Bronchial epithelial cell (primary cell): ENCODE measurements at regions not wholly inside any gene's neighbourhood (a gene's known extent, or its start where the extent isn't known, plus 50 kb on each side); places are given as distances from the start of the nearest gene placed in this dataset.
A peak's percentile ranks its signal among the peaks of the same experiment; 100 is the strongest.
"Not testable (repeated sequence)": the region's sequence is repeated elsewhere in the genome, so short reads cannot be mapped to it uniquely, and the experiment has no call there.

ENCODE experiments used
- DNase-seq: peaks from one replicate; pipeline ENCODE4 v3.0.0-alpha.2; 2010; ENCODE audit warnings: low read depth
- FAIRE-seq: peaks from 2 replicates; lab custom pipeline; 2011; peaks lifted over from hg19 to GRCh38; lab: Jason Lieb, UNC
- H3K27me3 ChIP-seq: 2 replicates; pipeline ENCODE4 v1.5.1; 2011; ENCODE audit warnings: low read length; ENCODE audit not compliant: control insufficient read depth, insufficient read depth
- H3K36me3 ChIP-seq: 2 replicates; pipeline ENCODE4 v1.5.1; 2011; ENCODE audit warnings: low read length; ENCODE audit not compliant: control insufficient read depth, insufficient read depth
- H3K4me3 ChIP-seq: 2 replicates; pipeline ENCODE4 v1.5.1; 2011; ENCODE audit warnings: mild to moderate bottlenecking, low read depth, low read length, control low read depth
- TF ChIP-seq, protein P1 (sequence below): IDR thresholded peaks from 2 replicates; pipeline ENCODE4 v1.5.1; 2011; ENCODE audit warnings: mild to moderate bottlenecking, moderate library complexity, low read length, control low read depth, inconsistent platforms; ENCODE audit not compliant: insufficient read depth, severe bottlenecking

DNA sequence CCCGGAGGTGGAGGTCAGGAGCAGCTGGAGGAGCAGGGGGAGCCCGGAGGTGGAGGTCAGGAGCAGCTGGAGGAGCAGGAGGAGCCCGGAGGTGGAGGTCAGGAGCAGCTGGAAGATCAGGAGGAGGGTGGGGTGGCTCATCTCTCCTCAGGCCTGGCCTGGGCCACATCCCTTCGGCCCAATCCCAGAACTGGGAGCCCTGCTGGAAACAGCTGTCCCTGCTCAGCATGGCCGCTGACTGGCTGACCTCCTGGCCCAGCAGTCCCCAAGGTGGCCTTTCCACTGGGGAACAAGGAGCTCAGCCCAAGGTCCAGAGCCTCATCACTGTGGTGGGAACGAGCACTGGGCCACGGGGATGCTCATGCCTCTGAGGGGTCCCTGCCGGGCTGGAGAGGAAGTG lies 66.6 kb upstream of the LAPTM4A start:
- Histone ChIP-seq H3K36me3 (no peaks in the 10 kb centered on the region), H3K27me3 (no peaks in the 10 kb centered on the region), H3K4me3 (no peak overlapping the region)
- no peak for FAIRE-seq
- TF ChIP-seq, protein P1, sequence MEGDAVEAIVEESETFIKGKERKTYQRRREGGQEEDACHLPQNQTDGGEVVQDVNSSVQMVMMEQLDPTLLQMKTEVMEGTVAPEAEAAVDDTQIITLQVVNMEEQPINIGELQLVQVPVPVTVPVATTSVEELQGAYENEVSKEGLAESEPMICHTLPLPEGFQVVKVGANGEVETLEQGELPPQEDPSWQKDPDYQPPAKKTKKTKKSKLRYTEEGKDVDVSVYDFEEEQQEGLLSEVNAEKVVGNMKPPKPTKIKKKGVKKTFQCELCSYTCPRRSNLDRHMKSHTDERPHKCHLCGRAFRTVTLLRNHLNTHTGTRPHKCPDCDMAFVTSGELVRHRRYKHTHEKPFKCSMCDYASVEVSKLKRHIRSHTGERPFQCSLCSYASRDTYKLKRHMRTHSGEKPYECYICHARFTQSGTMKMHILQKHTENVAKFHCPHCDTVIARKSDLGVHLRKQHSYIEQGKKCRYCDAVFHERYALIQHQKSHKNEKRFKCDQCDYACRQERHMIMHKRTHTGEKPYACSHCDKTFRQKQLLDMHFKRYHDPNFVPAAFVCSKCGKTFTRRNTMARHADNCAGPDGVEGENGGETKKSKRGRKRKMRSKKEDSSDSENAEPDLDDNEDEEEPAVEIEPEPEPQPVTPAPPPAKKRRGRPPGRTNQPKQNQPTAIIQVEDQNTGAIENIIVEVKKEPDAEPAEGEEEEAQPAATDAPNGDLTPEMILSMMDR: no peak
- no peak for DNase-seq

DNA sequence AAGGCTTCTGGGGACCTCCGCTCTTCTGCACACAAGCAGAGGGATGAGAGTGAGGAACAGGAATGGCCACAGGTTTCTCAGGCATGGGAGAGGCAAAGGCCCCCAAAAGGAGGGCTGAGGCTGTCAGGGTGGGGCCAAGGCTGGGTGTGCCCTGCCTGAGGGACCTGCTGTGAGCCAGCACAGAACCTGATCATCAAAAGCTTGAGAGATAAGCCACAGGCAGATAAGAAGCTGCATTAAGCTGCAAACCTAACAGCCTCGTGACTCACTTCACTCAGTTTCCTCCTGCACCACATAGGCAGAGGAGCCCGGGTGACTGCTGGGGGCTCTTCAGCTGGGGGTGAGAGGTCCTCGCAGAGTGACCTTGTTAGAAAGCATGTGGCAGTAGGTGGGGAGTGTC lies 64.5 kb upstream of the LAPTM4A start:
- H3K27me3 ChIP-seq: no peaks in the 10 kb centered on the region
- DNase-seq (no peak), FAIRE-seq (no peak)
- no peaks in the 10 kb centered on the region for H3K36me3 ChIP-seq
- TF ChIP-seq, protein P1: no peak
- H3K4me3 ChIP-seq: no peak overlapping the region

DNA sequence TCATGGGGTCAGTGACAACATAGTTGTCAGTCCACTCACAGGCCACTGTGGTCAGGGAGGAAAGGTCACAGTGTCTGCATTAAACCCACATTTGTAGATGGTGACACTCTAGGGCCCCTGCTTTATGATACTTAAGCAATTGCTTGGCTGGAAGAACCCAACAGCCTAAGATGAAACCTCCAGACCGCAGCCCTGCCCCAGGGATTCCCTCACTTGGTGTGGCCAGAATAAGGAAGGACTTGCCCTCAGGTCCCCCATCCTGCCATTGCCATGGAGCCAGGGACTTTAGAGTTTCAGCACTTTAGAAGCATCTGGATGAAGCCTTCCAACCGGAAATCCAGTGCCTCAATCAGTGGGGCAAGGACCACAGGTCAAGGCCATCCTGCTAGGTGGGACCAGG lies 63.9 kb upstream of the LAPTM4A start:
- no peak for FAIRE-seq
- H3K4me3 ChIP-seq: no peak overlapping the region
- H3K36me3 ChIP-seq: no peaks in the 10 kb centered on the region
- TF ChIP-seq, protein P1: no peak
- DNase-seq: no peak
- H3K27me3 ChIP-seq: no peaks in the 10 kb centered on the region

DNA sequence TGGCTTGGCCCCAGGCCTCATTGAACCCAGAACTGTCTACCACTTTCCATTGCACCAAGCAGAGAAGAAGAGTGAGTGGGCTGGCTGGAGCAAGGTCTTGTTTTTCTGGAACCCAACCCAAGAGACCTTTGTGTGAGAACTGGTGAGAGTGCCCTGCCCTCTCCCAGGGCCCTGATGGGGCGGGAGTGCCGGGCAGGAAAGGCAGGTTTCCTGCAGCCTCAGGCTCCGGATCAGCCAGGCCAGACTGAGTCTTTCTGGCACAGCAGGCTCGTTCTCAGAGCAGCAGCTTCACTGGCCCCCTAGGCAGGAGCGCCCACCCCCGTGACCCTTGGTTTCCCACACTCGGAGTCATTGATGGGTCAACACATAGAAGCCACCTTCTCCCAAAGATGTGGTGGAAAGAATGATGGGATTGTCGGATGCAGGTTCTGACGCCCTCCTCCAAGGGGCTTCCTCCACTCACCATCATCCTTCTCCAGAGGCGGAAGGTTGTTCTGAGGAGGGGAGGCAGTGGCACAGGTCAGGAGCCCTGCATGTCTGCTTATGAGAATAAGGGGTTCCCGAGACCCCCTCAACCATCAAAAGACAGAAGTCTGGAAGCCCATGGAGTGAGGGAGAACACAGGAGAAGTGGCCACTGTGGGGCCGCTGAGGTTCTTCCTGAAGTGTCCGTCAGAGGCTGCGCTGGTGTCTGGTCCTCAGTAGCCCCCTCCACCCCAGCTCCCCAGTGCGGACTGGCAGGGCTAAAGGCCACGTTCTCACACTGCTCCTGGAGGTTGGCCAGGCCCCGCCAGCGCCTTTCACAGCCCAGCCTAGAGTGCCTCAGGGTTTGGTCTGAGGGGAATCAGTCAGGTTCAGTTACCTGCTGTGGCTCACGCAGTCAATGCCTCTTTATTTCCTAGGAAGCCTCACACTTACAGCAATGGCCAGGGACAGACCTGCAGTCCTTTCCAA lies 62.8 kb upstream of the LAPTM4A start:
- H3K4me3 ChIP-seq: no peak overlapping the region
- DNase-seq: peak; percentile 55
- H3K36me3 ChIP-seq: no peaks in the 10 kb centered on the region
- no peaks in the 10 kb centered on the region for H3K27me3 ChIP-seq
- TF ChIP-seq, protein P1: no peak
- no peak for FAIRE-seq

DNA sequence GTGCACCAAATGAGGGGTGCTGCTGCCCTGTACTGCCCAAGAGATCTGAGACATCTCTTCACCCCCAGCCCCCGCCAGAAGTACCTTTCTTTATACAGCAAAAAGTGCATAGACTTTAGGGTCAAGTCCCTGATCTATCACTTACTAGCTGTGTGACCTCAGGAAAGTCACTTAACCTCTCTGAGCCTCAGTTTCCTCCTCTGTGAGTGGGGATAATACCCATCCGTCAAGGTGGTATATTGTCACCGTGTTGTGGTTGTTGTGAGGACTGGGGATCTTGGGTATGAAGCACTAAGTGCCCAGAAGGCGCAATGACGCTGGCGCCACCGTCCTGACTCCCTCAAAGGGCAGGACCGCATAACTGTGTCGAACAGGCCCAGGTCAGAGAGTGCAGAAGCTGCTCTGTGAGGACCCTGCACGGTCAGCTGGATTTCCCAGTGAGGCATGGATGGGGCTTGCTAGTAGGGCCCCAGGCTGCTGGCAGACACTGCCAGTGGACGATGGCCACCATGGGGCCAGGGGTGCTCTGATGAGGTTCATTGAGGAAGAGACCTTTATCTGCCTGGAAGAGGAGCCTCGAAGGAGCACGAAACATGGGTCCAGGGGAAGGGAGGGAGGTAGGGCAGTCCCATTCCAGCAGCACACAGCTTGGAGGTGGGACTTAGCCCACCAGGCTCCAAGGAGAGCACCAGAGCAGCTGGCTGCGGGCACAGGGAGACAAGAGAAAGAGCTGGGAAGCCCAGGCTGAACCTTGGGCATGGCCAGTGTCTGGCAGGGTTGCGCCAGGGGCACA lies 61.8 kb upstream of the LAPTM4A start:
- Histone ChIP-seq H3K4me3 (no peak overlapping the region), H3K36me3 (no peaks in the 10 kb centered on the region), H3K27me3 (no peaks in the 10 kb centered on the region)
- DNase-seq (no peak), FAIRE-seq (no peak)
- TF ChIP-seq, protein P1: no peak

DNA sequence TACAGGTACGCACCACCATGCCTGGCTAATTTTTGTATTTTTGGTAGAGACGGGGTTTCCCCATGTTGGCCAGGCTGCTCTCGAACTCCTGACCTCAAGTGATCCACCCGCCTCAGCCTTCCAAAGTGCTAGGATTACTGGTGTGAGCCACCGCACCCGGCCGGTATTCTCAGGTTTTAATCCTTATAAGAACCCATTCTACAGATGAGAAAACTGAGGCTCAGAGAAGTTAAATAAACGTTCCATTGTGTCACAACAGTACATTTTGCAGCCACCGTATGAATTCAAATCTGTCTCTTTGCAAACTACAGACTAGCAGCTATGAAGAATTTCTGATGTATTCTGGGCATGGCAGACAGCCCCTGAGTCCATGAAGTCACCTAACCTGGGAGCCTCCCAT lies 60.9 kb upstream of the LAPTM4A start:
- not testable (repeated sequence) for H3K4me3 ChIP-seq, FAIRE-seq, DNase-seq, H3K36me3 ChIP-seq, H3K27me3 ChIP-seq
